GM12872 (cell line): ENCODE measurements at regions not wholly inside any gene's neighbourhood (a gene's known extent, or its start where the extent isn't known, plus 50 kb on each side); places are given as distances from the start of the nearest gene placed in this dataset.

Source experiments
- TF ChIP-seq, protein P1 (sequence below): IDR thresholded peaks from 3 replicates; pipeline ENCODE4 v1.5.1; 2011; ENCODE audit warnings: low read depth, mild to moderate bottlenecking, low read length, moderate library complexity; ENCODE audit not compliant: insufficient read depth

- TF ChIP-seq, protein P1, sequence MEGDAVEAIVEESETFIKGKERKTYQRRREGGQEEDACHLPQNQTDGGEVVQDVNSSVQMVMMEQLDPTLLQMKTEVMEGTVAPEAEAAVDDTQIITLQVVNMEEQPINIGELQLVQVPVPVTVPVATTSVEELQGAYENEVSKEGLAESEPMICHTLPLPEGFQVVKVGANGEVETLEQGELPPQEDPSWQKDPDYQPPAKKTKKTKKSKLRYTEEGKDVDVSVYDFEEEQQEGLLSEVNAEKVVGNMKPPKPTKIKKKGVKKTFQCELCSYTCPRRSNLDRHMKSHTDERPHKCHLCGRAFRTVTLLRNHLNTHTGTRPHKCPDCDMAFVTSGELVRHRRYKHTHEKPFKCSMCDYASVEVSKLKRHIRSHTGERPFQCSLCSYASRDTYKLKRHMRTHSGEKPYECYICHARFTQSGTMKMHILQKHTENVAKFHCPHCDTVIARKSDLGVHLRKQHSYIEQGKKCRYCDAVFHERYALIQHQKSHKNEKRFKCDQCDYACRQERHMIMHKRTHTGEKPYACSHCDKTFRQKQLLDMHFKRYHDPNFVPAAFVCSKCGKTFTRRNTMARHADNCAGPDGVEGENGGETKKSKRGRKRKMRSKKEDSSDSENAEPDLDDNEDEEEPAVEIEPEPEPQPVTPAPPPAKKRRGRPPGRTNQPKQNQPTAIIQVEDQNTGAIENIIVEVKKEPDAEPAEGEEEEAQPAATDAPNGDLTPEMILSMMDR = no peak
Observed at GRCh38 chr2:239791526-239792404, 233.4 kb downstream of the NDUFA10 start.

- TF ChIP-seq, protein P1 = no peak
Observed at GRCh38 chr2:239790721-239791120, 234.4 kb downstream of the NDUFA10 start.

GRCh38 chr2:239790313-239790712 lies 234.8 kb downstream of the NDUFA10 start:
- TF ChIP-seq, protein P1 = no peak

DNA sequence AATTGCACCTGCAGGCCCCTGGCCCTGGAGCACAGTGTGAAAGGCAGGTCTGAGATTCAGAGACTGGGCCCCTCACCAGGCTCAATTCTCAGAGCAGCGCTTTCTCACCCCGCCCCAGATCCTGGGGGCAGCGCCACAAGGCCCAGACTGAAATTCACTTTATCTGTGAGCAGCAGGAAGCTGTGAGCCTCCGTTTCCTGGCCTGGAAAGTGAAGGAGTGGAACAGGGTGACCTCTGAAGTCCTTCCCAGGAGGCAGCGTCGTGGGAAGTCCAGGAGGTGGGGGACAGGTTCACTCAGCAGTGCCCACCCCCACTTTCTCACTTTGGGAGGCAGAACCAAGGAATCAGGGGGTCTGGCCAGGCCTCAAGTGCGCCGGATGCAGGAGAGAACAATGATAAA lies 235.4 kb downstream of the NDUFA10 start:
- TF ChIP-seq, protein P1 = no peak

- TF ChIP-seq, protein P1 = no peak
Observed at GRCh38 chr2:239788576-239789098, 236.5 kb downstream of the NDUFA10 start.

DNA sequence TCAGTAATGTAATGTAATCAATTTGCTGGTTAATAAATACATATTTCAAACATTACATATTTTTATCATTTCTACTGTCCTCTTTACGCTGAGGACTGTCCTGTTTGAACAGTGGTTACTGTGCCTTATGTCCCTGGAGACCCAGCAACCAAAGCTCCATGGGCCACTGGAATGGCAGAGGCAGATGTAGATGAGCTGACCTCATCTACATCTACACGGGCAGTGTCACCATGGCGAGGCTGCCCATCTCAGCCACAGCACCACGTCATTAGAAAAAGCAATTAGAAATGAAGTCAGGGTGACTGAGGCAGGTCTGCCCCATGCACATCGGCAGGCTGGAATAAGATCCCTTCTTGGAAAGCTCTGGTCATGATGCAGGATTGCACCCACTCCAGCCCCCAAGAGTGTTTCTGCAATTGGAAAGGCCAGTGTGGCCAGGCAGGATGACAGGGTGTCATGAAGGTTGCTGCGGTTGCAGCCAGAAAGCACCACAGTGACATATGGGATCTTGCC lies 237.5 kb downstream of the NDUFA10 start:
- TF ChIP-seq, protein P1 = no peak

- TF ChIP-seq, protein P1 = no peak
Observed at GRCh38 chr2:239786791-239787190, 238.4 kb downstream of the NDUFA10 start.
